ENCODE measurements at regions not wholly inside any gene's neighbourhood (a gene's known extent, or its start where the extent isn't known, plus 50 kb on each side); places are given as distances from the start of the nearest gene placed in this dataset.
"Not testable (repeated sequence)": the region's sequence is repeated elsewhere in the genome, so short reads cannot be mapped to it uniquely, and the experiment has no call there.

GRCh38 chr1:215406927-215407326 lies 160.2 kb upstream of the KCTD3 start:
- Histone ChIP-seq H3K4ac (ENCODE audit: low read depth, low read length) (no peak overlapping the region), H3K14ac (ENCODE audit: low read length) (no peak overlapping the region), H2AK5ac (ENCODE audit: low read length) (no peak overlapping the region), H3K4me1 (ENCODE audit: control insufficient read depth in 1 of 2, insufficient read depth in 2 of 2, low read length in 2 of 2) (no peaks in the 10 kb centered on the region), H3K27me3 (ENCODE audit: insufficient read depth, low read length) (no peaks in the 10 kb centered on the region), H3K36me3 (ENCODE audit: control insufficient read depth in 1 of 2, insufficient read depth in 2 of 2, low read length in 2 of 2) (no peaks in the 10 kb centered on the region), H2BK5ac (ENCODE audit: low read depth, low read length, poor library complexity) (no peak overlapping the region), H3K9me3 (ENCODE audit: insufficient read depth, low read depth, low read length) (no peaks in the 10 kb centered on the region), H3K23ac (ENCODE audit: low read length) (no peak overlapping the region), H2BK12ac (ENCODE audit: low read length) (no peak overlapping the region), H3K79me1 (ENCODE audit: low read length) (no peaks in the 10 kb centered on the region), H3K79me2 (ENCODE audit: control insufficient read depth, insufficient read depth, low read length, poor library complexity) (no peaks in the 10 kb centered on the region), H3K18ac (ENCODE audit: low read length) (no peak overlapping the region), H3K4me2 (ENCODE audit: low read length) (no peak overlapping the region), H3K27ac (ENCODE audit: low read depth, low read length) (no peak overlapping the region), H4K12ac (ENCODE audit: low read depth, low read length) (no peak overlapping the region), H3K4me3 (ENCODE audit: low read depth, low read length) (no peak overlapping the region), H4K8ac (ENCODE audit: low read depth, low read length) (no peak overlapping the region), H2AFZ (ENCODE audit: insufficient read depth, low read length, poor library complexity) (no peak overlapping the region), H4K91ac (ENCODE audit: low read depth, low read length) (no peak overlapping the region), H2BK120ac (ENCODE audit: insufficient read depth, low read length, poor library complexity) (no peak overlapping the region), H3K9ac (ENCODE audit: low read length) (no peak overlapping the region)
- DNase-seq: no peak
- no CpG with 5 or more reads among the region's 4 CpGs for WGBS (ENCODE audit: extremely low coverage, insufficient coverage, insufficient read length)

- H3K4me2 ChIP-seq (ENCODE audit: low read length): no peak overlapping the region
- no peak overlapping the region for H2BK5ac ChIP-seq (ENCODE audit: low read depth, low read length, poor library complexity)
- no peak overlapping the region for H2AK5ac ChIP-seq (ENCODE audit: low read length)
These were observed 159.5 kb upstream of the KCTD3 start for GRCh38 chr1:215407575-215407974.

GRCh38 chr1:215409546-215409945 lies 157.6 kb upstream of the KCTD3 start:
- not testable (repeated sequence) for H3K14ac ChIP-seq (ENCODE audit: low read length); H3K4me2 ChIP-seq (ENCODE audit: low read length); H2AFZ ChIP-seq (ENCODE audit: insufficient read depth, low read length, poor library complexity); H3K36me3 ChIP-seq (ENCODE audit: control insufficient read depth in 1 of 2, insufficient read depth in 2 of 2, low read length in 2 of 2); H3K9ac ChIP-seq (ENCODE audit: low read length); H3K27ac ChIP-seq (ENCODE audit: low read depth, low read length); H4K8ac ChIP-seq (ENCODE audit: low read depth, low read length); H3K4ac ChIP-seq (ENCODE audit: low read depth, low read length); H4K91ac ChIP-seq (ENCODE audit: low read depth, low read length); H3K79me1 ChIP-seq (ENCODE audit: low read length); H3K4me3 ChIP-seq (ENCODE audit: low read depth, low read length); H2BK5ac ChIP-seq (ENCODE audit: low read depth, low read length, poor library complexity); H2BK120ac ChIP-seq (ENCODE audit: insufficient read depth, low read length, poor library complexity); H3K9me3 ChIP-seq (ENCODE audit: insufficient read depth, low read depth, low read length); H3K27me3 ChIP-seq (ENCODE audit: insufficient read depth, low read length); H2BK12ac ChIP-seq (ENCODE audit: low read length); H3K23ac ChIP-seq (ENCODE audit: low read length); H3K18ac ChIP-seq (ENCODE audit: low read length); H3K4me1 ChIP-seq (ENCODE audit: control insufficient read depth in 1 of 2, insufficient read depth in 2 of 2, low read length in 2 of 2); H3K79me2 ChIP-seq (ENCODE audit: control insufficient read depth, insufficient read depth, low read length, poor library complexity); H4K12ac ChIP-seq (ENCODE audit: low read depth, low read length); H2AK5ac ChIP-seq (ENCODE audit: low read length)
- peak in 1 of 2 donors; percentile 8 for DNase-seq
- WGBS (ENCODE audit: extremely low coverage, insufficient coverage, insufficient read length): no CpG with 5 or more reads among the region's 4 CpGs

More at GRCh38 chr1:215407575-215407974, 159.5 kb upstream of the KCTD3 start:
- Histone ChIP-seq H3K14ac (ENCODE audit: low read length) (no peak overlapping the region), H3K4me1 (ENCODE audit: control insufficient read depth in 1 of 2, insufficient read depth in 2 of 2, low read length in 2 of 2) (no peaks in the 10 kb centered on the region), H4K12ac (ENCODE audit: low read depth, low read length) (no peak overlapping the region), H2AFZ (ENCODE audit: insufficient read depth, low read length, poor library complexity) (no peak overlapping the region), H2BK12ac (ENCODE audit: low read length) (no peak overlapping the region), H4K8ac (ENCODE audit: low read depth, low read length) (no peak overlapping the region), H3K36me3 (ENCODE audit: control insufficient read depth in 1 of 2, insufficient read depth in 2 of 2, low read length in 2 of 2) (no peaks in the 10 kb centered on the region), H3K18ac (ENCODE audit: low read length) (no peak overlapping the region), H3K27ac (ENCODE audit: low read depth, low read length) (no peak overlapping the region), H3K9ac (ENCODE audit: low read length) (no peak overlapping the region), H3K23ac (ENCODE audit: low read length) (no peak overlapping the region), H3K9me3 (ENCODE audit: insufficient read depth, low read depth, low read length) (no peaks in the 10 kb centered on the region), H3K79me1 (ENCODE audit: low read length) (no peaks in the 10 kb centered on the region), H3K4me3 (ENCODE audit: low read depth, low read length) (no peak overlapping the region), H3K79me2 (ENCODE audit: control insufficient read depth, insufficient read depth, low read length, poor library complexity) (no peaks in the 10 kb centered on the region), H3K4ac (ENCODE audit: low read depth, low read length) (no peak overlapping the region), H3K27me3 (ENCODE audit: insufficient read depth, low read length) (no peaks in the 10 kb centered on the region), H2BK120ac (ENCODE audit: insufficient read depth, low read length, poor library complexity) (no peak overlapping the region), H4K91ac (ENCODE audit: low read depth, low read length) (no peak overlapping the region)
- DNase-seq: no peak
- no CpG with 5 or more reads among the region's 2 CpGs for WGBS (ENCODE audit: extremely low coverage, insufficient coverage, insufficient read length)

- not testable (repeated sequence) for H3K4me1 ChIP-seq (ENCODE audit: control insufficient read depth in 1 of 2, insufficient read depth in 2 of 2, low read length in 2 of 2); H3K4me3 ChIP-seq (ENCODE audit: low read depth, low read length); H4K8ac ChIP-seq (ENCODE audit: low read depth, low read length); H3K23ac ChIP-seq (ENCODE audit: low read length); H3K14ac ChIP-seq (ENCODE audit: low read length); H3K27me3 ChIP-seq (ENCODE audit: insufficient read depth, low read length); H2BK12ac ChIP-seq (ENCODE audit: low read length); H3K79me2 ChIP-seq (ENCODE audit: control insufficient read depth, insufficient read depth, low read length, poor library complexity); H4K91ac ChIP-seq (ENCODE audit: low read depth, low read length); H2AK5ac ChIP-seq (ENCODE audit: low read length); H4K12ac ChIP-seq (ENCODE audit: low read depth, low read length); H2BK120ac ChIP-seq (ENCODE audit: insufficient read depth, low read length, poor library complexity); H3K18ac ChIP-seq (ENCODE audit: low read length); H3K4me2 ChIP-seq (ENCODE audit: low read length); H2AFZ ChIP-seq (ENCODE audit: insufficient read depth, low read length, poor library complexity); H3K9ac ChIP-seq (ENCODE audit: low read length); H3K36me3 ChIP-seq (ENCODE audit: control insufficient read depth in 1 of 2, insufficient read depth in 2 of 2, low read length in 2 of 2); H3K79me1 ChIP-seq (ENCODE audit: low read length); H3K4ac ChIP-seq (ENCODE audit: low read depth, low read length); DNase-seq; H3K9me3 ChIP-seq (ENCODE audit: insufficient read depth, low read depth, low read length); H3K27ac ChIP-seq (ENCODE audit: low read depth, low read length); H2BK5ac ChIP-seq (ENCODE audit: low read depth, low read length, poor library complexity)
- no CpG with 5 or more reads among the region's 5 CpGs for WGBS (ENCODE audit: extremely low coverage, insufficient coverage, insufficient read length)
These were observed 151.6 kb upstream of the KCTD3 start for GRCh38 chr1:215415521-215415920.
